ENCODE measurements at regions not wholly inside any gene's neighbourhood (a gene's known extent, or its start where the extent isn't known, plus 50 kb on each side); places are given as distances from the start of the nearest gene placed in this dataset.

DNA sequence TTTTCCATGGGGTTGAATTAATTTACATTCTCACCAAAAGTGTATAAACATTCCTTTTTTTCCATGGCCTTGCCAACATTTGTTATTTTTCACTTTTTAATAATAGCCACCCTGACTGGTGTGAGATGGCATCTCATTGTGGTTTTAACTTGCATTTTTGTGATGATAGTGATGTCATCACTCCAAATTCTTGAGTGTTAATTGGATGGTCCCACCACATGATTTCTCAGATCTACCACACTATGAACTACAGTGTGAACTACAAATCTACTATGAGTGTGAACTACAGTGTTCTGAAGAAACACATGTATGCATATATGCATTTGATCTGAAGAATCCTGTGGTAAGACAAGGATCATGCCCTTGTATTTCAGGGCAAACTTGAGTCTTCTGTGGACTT lies 340.1 kb downstream of the ABCC12 start:
- TF ChIP-seq CTCF (IDR thresholded peaks at IDR 0.05) (no peak), ZFX (IDR thresholded peaks at IDR 0.05; ENCODE audit: borderline replicate concordance) (no peak)

Data from 22Rv1 (cell line).